Lower lobe of right lung (tissue), 2 donors: ENCODE measurements at regions not wholly inside any gene's neighbourhood (a gene's known extent, or its start where the extent isn't known, plus 50 kb on each side); places are given as distances from the start of the nearest gene placed in this dataset.
"Not testable (repeated sequence)": the region's sequence is repeated elsewhere in the genome, so short reads cannot be mapped to it uniquely, and the experiment has no call there.

Source experiments
- ATAC-seq, 2 donors: fragments of 200-7000 bp; cut with Tn5 transposase; one replicate each; pipeline ENCODE4 v1.9.1; 2020 to 2022; ENCODE audit warnings: mild to moderate bottlenecking in 2 of 2, moderate library complexity in 2 of 2
- DNase-seq: peaks from one replicate; pipeline ENCODE4 v3.0.0-alpha.2; 2020
- H3K27ac ChIP-seq: fragments of 200-600 bp; one replicate; pipeline ENCODE4 v1.8.0; 2022
- H3K27me3 ChIP-seq: fragments of 200-600 bp; one replicate; pipeline ENCODE4 v1.8.0; 2022; ENCODE audit warnings: low read depth
- H3K36me3 ChIP-seq: fragments of 200-600 bp; one replicate; pipeline ENCODE4 v1.8.0; 2022; ENCODE audit warnings: mild to moderate bottlenecking
- H3K4me1 ChIP-seq: fragments of 200-600 bp; one replicate; pipeline ENCODE4 v1.8.0; 2022
- H3K4me3 ChIP-seq: fragments of 200-600 bp; one replicate; pipeline ENCODE4 v1.8.0; 2022; ENCODE audit warnings: mild to moderate bottlenecking
- H3K9me3 ChIP-seq: fragments of 200-600 bp; one replicate; pipeline ENCODE4 v1.8.0; 2022
- intact Hi-C: fragments of 100-400 bp; cut with DNase I; formaldehyde crosslinking; loops from one replicate; pipeline ENCODE4 v1.11.0; 2022
- TF ChIP-seq, protein P1 (sequence below): fragments of 200-600 bp; IDR thresholded peaks from one replicate; pipeline ENCODE4 v1.8.0; 2022; ENCODE audit warnings: antibody characterized with exemption, mild to moderate bottlenecking
- donor health status: DM: no; HTN: yes; CAD: no; lungs with severe emphysema.

DNA sequence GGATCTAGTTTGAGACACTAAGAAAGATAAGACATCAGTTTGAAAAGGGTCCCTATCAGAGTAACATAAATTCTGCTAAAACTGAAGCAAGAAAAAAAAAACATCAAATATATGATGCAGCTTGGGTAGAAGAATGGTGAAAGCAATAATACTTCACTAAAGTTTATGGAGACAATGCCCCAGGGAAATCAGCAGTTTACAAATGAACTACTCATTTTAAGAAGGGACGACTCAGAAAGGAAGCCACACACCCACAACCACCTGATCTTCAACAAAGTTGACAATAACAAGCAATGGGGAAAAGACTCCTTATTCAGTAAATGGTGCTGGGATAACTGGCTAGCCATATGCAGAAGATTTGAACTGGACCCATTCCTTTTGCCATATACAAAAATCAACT is 143.5 kb downstream of the TPBG start:
- Histone ChIP-seq H3K9me3 (no peaks in the 10 kb centered on the region), H3K4me3 (no peak overlapping the region), H3K27me3 (no peaks in the 10 kb centered on the region), H3K36me3 (no peaks in the 10 kb centered on the region), H3K4me1 (no peaks in the 10 kb centered on the region), H3K27ac (no peak overlapping the region)
- ATAC-seq, result no peak
- no peak for DNase-seq
- TF ChIP-seq, protein P1, sequence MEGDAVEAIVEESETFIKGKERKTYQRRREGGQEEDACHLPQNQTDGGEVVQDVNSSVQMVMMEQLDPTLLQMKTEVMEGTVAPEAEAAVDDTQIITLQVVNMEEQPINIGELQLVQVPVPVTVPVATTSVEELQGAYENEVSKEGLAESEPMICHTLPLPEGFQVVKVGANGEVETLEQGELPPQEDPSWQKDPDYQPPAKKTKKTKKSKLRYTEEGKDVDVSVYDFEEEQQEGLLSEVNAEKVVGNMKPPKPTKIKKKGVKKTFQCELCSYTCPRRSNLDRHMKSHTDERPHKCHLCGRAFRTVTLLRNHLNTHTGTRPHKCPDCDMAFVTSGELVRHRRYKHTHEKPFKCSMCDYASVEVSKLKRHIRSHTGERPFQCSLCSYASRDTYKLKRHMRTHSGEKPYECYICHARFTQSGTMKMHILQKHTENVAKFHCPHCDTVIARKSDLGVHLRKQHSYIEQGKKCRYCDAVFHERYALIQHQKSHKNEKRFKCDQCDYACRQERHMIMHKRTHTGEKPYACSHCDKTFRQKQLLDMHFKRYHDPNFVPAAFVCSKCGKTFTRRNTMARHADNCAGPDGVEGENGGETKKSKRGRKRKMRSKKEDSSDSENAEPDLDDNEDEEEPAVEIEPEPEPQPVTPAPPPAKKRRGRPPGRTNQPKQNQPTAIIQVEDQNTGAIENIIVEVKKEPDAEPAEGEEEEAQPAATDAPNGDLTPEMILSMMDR, result no peak
- intact Hi-C loops, result no loop called here

DNA sequence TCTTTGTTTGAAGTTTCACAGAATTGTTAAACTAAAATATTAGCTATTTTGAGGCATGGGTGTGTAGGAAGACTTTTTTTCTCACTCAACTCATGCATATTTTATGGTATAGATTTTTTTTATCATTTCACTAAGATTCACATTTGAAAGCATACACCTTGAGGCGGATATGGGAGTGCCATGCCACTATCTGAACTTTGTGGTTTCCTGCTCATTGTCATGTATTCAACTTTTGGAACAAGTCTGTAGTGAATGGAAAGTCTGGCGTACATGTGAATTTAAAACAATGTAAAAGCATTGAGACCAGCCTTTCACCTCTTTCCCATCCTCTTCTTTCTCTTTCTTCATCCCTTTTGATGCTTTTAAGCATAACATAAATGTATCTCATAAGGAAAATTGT is 147.9 kb downstream of the TPBG start:
- Histone ChIP-seq H3K9me3 (peaks cover 10% of the 10 kb centered on the region), H3K4me1 (no peaks in the 10 kb centered on the region), H3K27me3 (no peaks in the 10 kb centered on the region), H3K36me3 (no peaks in the 10 kb centered on the region), H3K4me3 (no peak overlapping the region), H3K27ac (no peak overlapping the region)
- ATAC-seq, result no peak
- no peak for DNase-seq
- intact Hi-C loops, result no loop called here
- TF ChIP-seq, protein P1, result no peak

DNA sequence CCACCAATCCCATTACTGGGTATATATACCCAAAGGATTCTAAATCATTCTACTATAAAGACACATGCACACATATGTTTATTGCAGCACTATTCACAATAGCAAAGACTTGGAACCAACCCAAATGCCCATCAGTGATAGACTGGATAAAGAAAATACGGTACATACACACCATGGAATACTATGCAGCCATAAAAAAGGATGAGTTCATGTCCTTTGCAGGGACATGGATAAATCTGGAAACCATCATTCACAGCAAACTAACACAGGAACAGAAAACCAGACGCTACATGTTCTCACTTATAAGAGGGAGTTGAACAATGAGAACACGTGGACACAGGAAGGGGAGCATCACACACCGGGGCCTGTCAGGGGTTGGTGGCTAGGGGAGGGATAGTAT is 154.3 kb downstream of the TPBG start:
- H3K9me3 ChIP-seq, result peaks cover 21% of the 10 kb centered on the region
- H3K36me3 ChIP-seq, H3K27me3 ChIP-seq, ATAC-seq, DNase-seq, H3K4me3 ChIP-seq, intact Hi-C loops, H3K27ac ChIP-seq, H3K4me1 ChIP-seq: not testable (repeated sequence)

DNA sequence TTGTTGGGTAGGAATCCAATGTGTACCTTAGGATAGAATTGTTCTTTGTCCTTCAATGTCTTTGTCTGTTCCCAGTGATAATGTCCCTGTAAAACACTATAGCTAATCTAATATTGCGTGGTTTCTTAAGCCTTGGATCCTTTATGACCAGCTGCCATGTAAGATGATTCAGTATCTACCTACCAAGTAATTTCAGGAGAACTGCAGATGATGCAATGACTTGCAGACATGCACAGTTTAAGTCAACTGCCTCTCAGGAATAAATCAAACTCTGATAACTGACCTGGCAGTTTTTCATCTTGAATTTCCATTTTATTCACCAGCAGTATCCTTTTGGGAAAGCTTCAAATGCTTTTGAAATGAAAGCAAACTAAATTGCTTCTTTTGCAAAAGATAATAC is 157.8 kb downstream of the TPBG start:
- ATAC-seq (no peak), DNase-seq (no peak)
- no peak overlapping the region for H3K4me3 ChIP-seq
- H3K9me3 ChIP-seq, result peaks cover 11% of the 10 kb centered on the region
- no peaks in the 10 kb centered on the region for H3K4me1 ChIP-seq
- H3K36me3 ChIP-seq, result no peaks in the 10 kb centered on the region
- intact Hi-C loops, result no loop called here
- no peak overlapping the region for H3K27ac ChIP-seq
- H3K27me3 ChIP-seq, result no peaks in the 10 kb centered on the region
- TF ChIP-seq, protein P1, result no peak

DNA sequence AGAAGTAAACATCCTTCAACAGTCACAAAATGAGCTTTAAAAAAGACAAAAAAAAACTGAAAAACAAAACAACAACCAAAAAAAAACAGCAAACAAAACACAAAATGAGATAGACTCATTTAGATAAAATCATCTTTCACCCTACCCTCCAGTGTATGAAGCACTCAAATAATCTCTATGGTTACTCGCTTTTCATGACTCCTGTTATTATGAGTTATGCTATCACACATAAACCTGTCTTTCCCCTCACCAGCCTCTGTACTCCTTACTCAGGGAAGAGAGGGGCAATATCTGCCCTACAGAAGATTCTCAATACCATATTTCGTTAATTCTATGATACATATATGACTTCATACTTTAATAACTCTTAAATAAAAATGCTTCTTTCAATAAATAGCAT is 158.2 kb downstream of the TPBG start:
- TF ChIP-seq, protein P1, result no peak

DNA sequence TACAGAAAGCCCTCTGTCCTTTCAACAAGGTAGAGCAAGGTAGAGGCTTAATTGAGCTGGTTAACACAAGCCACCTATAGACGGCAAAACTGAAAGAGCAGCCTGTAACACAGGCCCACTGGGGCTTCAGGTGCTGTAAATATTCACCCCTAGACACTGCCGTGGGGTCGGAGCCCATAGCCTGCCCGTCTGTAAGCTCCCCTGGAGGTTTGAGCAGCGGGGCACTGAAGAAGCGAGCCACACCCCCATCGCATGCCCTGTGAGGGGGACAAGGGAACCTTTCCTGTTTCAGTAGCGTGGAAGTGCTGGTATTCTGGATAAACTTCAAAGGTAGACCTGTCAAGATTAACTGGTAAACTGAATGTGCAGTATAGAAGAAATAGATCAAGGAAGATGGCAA is 160.4 kb downstream of the TPBG start:
- Histone ChIP-seq H3K4me3 (no peak overlapping the region), H3K4me1 (no peaks in the 10 kb centered on the region), H3K27ac (no peak overlapping the region), H3K27me3 (no peaks in the 10 kb centered on the region), H3K36me3 (no peaks in the 10 kb centered on the region), H3K9me3 (no peaks in the 10 kb centered on the region)
- intact Hi-C loops, result no loop called here
- TF ChIP-seq, protein P1, result no peak
- no peak for DNase-seq
- no peak for ATAC-seq

More for the DNA sequence above, 158.2 kb downstream of the TPBG start:
- intact Hi-C loops, result no loop called here
- Histone ChIP-seq H3K9me3 (peaks cover 8% of the 10 kb centered on the region), H3K4me1 (no peaks in the 10 kb centered on the region), H3K27me3 (no peaks in the 10 kb centered on the region), H3K27ac (no peak overlapping the region), H3K4me3 (no peak overlapping the region), H3K36me3 (no peaks in the 10 kb centered on the region)
- no peak for ATAC-seq
- no peak for DNase-seq
